HG03442 (cell line): ENCODE measurements at regions not wholly inside any gene's neighbourhood (a gene's known extent, or its start where the extent isn't known, plus 50 kb on each side); places are given as distances from the start of the nearest gene placed in this dataset.
"Not testable (repeated sequence)": the region's sequence is repeated elsewhere in the genome, so short reads cannot be mapped to it uniquely, and the experiment has no call there.

Source experiments
- ATAC-seq: cut with Tn5 transposase; IDR thresholded peaks from one replicate; pipeline ENCODE4 v1.9.1; 2021; ENCODE audit warnings: mild to moderate bottlenecking, moderate library complexity; ENCODE audit not compliant: unreplicated experiment

DNA sequence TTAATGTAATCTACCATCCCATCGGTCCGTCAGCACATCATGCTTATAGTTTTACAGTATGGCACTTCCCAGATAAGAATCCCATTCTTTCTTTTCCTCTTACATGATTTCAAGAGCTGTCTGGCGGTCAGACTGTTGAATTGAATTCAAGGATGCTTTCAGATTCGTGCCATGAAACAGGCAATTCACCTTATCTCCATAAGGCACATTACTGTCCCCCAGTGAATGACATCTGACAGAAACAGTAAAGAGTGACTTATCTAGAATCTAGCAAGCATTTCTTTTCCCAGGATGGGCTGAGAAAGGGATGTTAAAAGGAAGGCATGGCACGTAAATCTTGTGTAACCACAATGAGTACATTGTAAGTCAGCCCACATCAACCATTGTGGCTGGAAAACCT is 61.1 kb upstream of the SEM1 start:
- ATAC-seq = no peak

DNA sequence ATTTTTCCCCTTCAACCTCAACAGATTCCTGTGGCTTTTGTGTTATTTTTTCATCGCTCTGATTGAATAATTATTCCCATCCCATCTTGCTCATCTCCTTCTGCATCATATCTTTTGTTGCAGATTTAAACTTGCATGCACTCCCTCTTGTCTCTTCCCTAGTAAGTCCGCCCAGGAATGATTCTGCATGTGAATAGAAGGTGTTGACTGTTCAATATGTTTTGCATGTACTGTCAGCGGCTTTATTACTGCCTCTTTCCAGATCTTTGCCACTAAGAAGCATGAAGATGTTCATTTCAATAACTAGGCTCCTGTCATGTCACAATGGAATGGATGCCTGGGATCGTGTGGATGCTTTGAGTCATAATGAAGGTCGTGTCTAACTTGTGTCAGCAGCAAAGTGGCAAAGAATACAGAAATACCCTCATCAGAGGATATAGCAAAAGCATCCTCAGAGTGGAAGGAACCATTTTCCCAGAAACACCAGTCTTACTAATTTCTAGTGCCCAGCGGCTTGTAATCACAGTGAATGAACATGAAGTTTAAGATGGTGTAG is 62.6 kb upstream of the SEM1 start:
- no peak for ATAC-seq

DNA sequence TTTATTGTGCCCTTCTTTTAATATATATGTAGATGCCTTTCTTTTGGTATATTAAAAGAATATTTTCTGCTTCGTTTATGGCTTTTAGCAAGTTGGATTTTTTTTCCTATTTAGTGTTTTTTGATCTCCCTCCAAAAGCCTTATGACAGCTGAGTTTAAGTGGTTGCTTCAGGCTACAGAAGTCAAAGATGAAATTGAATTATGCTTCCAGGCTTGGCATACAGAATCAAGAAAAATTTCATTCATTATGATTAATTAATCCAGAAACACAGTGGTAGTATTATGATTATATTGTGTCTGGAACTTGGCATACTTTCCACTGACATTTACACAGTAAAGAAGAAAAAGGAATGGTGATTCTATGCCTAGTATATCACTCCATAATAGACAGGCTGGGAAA is 63.8 kb upstream of the SEM1 start:
- ATAC-seq = no peak

DNA sequence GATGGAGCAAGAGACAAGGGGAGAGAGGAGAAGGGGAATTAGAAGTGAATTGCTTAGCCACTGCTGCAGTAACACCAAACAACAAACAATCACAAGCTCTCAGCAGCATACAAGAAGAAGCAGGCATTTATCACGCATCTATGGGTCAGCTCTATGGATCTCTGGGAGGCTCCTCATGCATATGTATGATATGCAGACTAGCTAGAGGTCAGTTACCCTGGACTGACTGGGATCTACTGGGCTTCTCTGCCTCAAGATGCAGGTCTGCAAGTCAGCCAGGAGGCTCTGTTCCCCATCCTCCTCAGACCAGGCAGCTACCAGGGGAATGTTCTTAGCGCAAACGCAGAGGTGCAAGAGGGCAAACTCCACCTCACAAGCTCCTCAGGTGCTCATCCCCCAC is 64.7 kb upstream of the SEM1 start:
- ATAC-seq = no peak

DNA sequence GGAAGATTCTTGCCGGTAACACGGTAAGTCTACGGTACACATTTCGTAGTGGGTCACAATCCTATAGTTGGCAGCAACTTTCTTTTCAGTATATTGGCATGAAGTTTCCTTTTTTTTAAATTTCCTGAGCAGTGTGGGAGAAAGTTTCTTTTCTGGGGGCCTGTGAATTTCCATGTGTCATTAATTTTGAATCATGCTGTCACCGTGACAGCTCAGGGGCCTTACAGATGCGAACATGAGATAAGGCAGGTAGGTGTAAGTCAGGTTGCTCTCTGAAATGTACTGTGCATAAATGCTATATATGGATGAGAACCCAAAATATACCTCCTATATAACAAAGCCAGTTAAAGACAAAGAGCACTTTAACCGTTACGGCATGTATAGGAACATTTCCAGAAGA is 65.4 kb upstream of the SEM1 start:
- ATAC-seq = no peak

DNA sequence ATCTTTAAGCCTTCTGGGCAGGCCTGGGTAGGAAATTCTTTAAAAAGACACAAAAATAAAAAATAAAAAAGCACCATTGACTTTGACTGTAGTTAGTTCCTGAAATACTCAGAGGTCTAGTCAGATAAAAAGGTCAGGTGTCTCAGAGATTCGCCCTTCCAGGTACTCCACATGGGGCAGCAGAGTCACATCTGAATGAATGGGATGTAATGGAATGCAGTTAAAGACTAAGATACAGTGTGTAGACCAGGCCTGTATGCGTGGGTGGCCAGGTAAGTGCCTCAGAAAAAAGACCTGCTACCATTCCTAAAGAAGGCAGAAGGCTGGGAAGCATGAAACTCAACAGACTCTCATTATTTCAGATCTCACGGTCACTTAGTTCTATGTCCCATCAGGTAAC is 68.6 kb upstream of the SEM1 start:
- no peak for ATAC-seq

DNA sequence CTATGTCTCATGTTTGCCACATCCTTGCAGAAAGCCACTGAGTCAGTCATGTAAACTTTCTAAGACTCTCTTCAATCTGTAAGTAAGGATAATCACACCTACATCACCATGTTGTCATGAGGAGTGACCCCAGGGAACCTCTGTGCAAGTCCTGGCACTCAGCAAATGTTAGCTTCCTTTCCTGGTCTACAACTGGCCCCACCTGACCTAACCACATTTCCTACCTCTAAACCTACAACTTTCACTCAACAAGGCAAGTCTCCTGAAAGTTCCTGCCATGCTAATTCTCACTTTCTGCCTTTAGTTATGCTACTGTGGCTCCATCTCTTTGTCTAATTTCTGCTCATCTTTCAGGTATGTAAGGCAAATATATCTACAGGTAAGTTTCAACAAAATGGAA is 72.3 kb upstream of the SEM1 start:
- ATAC-seq = no peak

DNA sequence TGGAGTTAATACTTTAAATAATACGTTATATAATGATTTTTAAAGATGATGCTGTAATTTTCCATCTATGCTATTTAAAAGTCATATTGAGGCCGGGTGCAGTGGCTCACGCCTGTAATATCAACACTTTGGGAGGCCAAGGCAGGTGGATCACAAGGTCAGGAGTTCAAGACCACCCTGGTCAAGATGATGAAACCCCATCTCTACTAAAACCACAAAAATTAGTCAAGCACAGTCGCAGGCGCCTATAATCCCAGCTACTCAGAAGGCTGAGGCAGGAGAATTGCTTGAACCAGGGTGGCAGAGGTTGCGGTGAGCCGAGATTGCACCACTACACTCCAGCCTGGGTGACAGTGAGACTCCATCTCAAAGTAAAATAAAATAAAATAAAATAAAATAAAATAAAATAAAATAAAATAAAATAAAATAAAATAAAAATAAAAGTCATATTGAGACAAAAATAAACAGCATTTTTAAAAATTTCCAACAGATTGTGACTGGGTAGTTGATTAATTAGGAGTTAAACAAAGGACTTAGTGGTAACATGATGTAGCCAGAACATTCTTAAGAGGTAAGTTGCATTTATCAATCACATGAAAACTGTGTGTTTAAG is 73.1 kb upstream of the SEM1 start:
- not testable (repeated sequence) for ATAC-seq

DNA sequence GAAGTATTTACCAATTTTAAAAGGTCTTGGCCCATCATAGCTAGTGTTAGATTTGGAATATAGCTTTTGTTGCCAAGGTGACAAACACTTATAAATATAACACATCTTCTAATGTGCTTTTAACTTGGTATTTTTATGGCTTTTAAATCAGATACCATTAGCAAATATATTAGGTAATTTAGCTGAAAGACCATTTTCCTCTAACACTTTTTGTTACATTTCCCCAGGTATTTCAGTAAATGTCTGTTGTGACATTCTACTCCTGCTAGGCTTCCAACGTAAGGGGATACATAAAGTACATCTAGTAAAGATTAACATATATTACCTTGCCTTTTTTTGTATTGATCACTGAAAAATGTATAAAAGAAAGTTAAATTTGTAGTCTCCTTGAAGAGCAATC is 75.0 kb upstream of the SEM1 start:
- no peak for ATAC-seq

DNA sequence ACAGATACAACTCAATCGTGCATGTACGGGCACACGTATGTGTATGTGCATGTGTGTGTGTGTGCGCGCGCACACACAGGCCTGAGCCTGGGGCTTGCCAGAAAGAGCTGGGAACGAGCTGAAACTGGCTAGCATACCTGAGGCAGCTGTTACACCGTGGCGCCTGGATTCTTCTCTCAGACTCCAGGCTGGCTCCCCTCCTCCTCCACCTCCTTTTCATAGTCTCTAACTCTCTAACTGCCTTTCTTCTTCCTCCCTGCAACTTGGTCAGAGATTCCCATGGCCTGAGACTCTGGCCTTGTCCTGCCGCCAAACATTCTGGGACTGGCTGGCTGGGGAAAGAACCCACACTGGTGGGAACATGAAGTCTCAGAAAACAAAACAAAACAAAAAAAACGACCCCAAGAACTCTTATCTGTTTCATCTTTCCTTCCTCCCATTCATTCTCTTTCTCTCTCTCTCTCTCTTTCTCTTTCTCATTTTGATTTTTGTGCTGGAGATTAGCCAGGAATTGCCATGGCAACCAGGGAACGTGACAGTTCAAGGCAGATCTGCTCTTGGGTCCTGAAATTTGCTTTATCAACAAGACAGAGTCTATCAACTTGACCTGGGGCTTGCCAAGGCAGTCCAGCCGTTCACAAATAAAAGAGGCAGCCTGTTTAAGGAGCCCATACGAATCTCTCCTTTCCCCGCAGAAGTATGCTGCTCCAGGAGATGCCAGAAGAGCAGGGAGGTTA is 76.8 kb upstream of the SEM1 start:
- ATAC-seq = no peak

DNA sequence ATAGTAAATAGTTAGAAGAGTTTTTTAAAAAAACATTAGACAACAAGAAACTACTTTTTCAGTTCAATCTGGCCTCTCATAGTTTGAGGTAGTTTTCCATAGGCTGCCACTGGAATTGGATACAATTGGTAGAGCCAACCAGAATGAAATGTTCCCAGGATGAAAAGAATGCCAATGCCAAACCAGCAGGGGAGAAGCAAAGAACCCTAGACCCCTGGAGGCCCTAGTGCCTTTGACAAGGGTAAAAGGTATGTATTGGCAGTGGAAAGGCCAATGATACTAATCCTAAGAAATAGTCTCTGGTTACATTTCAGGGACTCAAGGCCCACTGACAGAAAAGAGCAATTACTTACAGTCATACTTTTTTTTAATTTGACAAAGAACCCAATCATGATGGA is 77.4 kb upstream of the SEM1 start:
- ATAC-seq = no peak

DNA sequence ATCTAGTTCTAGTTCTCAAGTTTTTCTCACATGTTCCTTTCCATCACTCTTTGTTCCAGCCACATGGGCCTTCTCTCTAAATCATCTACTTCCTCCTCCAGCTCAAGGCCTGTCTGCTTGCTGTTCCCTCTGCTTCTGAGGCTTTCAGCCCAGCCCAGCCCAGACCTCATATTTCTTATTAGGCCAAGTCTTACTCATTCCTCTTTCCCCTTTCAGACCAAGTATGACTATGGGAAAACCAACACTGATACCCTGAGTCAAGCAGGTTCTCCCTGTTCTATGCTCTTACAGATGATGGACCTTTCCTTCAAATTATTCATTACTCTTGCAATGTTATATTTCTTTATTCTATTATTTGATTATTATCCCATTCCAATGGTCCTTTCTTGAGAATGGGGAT is 80.3 kb upstream of the SEM1 start:
- ATAC-seq = no peak

DNA sequence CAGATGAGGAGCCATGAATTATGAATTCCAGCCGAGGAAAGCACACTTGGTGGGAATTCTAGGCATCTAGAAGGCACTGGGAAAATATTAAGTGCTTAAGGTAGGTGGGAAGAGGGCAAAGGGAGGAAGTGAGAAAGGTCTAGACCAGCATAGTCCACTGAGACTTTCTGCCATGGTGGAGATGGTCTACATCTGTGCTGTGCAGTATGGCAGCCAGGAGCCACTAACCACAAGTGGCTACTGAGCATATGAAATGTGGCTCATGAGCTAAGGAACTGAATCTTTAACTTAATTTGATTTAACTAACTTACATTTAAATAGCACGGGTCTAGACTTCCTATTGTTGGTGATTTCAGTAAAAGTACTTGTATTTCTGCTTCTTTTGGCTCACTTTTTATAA is 82.5 kb upstream of the SEM1 start:
- ATAC-seq = no peak

DNA sequence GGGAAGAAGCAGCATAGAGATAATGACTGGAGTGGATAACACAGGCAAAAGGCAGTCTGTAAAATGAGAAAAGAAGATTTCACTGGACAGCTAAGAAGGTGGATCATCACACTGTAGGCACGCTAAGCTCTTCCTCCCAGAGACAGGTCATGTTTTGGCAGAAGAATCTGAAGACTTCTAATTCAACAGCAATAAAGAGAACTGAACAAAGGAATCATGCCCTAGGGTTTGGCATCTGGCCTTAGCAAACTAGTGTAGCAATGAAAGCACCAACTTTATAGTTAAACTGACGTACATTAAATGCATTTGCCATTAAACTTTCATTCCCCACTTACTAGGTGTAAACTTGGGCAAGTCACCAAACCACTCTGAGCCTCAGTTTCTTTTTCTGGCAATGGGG is 84.4 kb upstream of the SEM1 start:
- no peak for ATAC-seq

DNA sequence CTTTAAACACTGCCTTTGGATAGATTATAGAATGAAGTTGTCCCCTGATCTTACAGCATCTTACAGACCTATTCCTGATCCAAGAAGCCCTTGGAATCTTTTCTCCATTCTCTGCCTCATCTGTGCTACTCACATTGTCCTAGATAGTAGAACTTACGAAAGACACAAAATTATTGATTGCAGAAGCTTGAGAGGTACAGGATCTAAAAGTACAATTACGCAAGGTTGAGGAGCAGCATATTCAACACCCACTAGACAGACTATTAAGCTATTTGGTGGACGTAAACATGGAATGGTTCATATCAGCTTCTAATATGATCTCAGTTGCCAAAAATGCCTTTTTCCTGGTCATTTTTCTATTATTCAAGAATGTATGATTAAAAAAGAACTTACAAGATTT is 90.5 kb upstream of the SEM1 start:
- no peak for ATAC-seq

DNA sequence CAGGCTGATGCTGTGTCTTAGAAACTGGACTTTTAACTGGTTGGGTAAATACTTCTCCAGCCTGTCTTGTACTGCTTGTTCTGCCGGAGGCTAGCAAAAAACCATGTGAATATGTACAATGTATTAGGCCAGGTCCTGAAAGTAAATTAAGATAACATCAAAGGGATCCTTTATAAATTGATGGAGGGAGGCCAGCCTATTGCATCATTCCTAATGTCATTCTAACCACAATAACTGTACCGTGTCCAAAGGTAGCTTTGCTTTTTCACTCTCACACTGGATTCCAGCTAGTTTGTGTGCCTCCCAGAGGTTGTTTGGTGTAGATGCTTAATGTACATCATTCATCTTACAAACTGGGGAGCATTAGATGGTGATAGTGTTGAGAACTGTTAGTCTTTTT is 91.2 kb upstream of the SEM1 start:
- ATAC-seq = no peak

DNA sequence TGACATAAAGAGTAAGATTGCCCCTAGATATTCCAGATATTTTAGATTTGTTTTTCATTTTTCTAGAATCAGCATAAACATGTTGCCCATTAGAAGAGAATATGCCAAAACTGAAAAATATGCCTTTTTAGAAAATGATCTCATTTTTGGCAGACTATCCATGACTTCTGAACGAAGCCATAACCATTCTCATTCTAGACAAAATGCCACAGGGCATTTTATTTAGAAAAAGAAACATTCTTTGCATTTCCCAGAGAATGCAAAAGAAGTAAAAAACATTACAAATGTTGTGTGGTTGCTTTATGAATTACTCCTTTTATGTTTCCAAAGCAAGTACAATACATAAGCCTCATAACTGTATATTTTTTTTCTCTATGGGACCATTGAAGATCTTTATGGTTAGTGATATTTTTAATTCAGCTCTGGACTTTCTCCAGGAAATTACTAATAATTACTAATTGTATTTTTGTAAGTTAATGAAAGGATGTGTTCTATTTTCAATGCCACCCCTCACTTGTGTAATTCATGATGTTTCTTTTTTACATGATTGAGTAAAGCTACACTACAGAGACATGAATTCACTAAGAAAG is 109.6 kb upstream of the SEM1 start:
- ATAC-seq = no peak

DNA sequence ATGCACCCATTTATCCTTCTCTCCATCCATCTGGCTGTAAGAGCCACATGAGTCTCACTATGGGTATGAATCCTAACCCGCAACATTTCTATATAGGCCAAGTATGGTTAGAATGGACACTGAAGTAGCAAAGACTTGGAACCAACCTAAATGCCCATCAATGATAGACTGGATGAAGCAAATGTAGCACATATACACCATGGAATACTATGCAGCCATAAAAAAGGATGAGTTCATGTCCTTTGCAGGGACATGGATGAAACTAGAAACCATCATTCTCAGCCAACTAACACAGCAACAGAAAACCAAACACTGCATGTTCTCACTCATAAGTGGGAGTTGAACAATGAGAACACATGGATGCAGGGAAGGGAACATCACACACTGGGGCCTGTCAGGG is 111.5 kb upstream of the SEM1 start:
- ATAC-seq = not testable (repeated sequence)

DNA sequence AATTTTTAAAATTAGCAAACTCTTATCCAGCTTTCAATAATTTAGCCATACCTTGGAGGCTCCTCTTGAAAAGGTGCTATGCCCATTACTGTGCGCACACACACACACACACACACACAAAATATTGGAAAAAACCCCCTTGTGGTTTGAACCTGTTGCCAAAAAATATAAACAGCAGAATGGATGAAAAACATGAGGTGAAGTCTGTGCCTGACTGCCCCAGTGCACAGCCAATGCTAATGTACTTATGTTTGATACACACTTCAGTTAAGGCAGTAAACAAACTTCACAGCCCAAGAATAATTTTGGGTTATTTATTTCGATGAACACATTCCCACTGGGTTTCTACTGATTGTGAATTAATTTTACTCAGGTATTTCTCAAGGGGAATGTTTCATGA is 113.2 kb upstream of the SEM1 start:
- no peak for ATAC-seq

DNA sequence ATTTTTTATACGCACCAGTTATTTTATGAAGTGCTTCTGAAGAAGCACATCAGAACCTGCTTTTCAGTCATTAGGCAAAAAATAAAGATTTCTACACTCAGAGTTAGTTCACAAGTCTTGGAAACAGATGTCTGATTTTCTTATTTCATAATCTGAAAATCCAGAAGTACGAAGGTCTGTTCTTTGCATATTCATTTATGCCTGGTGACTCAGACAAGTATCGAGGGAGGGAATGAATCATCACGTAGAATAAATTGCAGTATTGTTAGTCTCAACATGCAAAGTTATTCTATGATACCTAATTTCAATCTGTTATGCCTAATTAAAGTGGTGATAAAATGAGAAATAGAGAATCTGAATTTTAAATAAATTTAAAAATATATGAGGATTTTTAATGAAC is 113.6 kb upstream of the SEM1 start:
- ATAC-seq = no peak

DNA sequence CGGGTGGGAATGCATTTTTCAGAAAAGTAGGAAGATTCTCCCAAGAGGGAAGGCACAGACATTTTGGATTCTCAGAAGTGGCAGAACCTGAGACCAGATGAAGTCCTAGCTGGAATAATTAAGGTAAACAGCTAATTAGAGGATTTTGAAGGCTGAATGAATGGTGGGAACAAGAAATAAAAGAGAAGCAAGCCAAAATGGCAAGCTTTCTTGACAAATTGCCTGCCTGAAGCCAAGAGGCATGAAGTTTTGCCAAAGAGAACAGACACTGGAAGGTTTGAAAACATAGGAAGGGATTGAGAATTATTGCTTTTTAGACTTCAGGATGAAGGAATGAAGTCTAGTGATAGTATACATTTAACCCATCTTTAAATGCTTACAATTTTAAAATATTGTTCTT is 115.0 kb upstream of the SEM1 start:
- no peak for ATAC-seq

DNA sequence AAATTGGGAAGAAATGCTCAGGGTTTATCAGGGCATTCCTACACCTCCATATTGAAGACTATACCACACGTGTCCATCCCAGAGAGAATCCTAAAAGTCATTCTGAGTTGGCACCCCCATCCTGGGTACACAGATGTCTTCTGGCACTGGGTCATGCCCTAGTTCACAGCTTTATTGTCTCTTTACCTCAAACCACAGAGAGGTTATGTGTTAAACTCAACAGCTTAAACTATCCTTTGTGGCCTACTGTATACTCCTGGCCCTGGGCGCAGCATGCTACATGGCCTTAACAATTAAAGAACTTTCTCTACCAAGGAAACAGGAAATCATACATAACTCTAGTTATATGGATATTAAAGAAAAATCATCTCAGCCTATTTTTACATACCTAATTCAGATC is 115.6 kb upstream of the SEM1 start:
- no peak for ATAC-seq
